DOHH2 (cell line): ENCODE measurements at regions not wholly inside any gene's neighbourhood (a gene's known extent, or its start where the extent isn't known, plus 50 kb on each side); places are given as distances from the start of the nearest gene placed in this dataset.

Experiments used
- CTCF ChIP-seq: fragments of 200-600 bp; sonication (generic); IDR thresholded peaks from one replicate; pipeline ENCODE4 v1.5.1; 2014; ENCODE audit warnings: antibody characterized with exemption, mild to moderate bottlenecking, low read depth, low read length; ENCODE audit not compliant: poor library complexity, severe bottlenecking
- EZH2phosphoT487 ChIP-seq: fragments of 200-600 bp; sonication (generic); IDR thresholded peaks from 2 replicates; pipeline ENCODE4 v1.6.1; 2017; ENCODE audit warnings: borderline replicate concordance, mild to moderate bottlenecking, antibody characterized with exemption, low read length, moderate library complexity, mixed read lengths

DNA sequence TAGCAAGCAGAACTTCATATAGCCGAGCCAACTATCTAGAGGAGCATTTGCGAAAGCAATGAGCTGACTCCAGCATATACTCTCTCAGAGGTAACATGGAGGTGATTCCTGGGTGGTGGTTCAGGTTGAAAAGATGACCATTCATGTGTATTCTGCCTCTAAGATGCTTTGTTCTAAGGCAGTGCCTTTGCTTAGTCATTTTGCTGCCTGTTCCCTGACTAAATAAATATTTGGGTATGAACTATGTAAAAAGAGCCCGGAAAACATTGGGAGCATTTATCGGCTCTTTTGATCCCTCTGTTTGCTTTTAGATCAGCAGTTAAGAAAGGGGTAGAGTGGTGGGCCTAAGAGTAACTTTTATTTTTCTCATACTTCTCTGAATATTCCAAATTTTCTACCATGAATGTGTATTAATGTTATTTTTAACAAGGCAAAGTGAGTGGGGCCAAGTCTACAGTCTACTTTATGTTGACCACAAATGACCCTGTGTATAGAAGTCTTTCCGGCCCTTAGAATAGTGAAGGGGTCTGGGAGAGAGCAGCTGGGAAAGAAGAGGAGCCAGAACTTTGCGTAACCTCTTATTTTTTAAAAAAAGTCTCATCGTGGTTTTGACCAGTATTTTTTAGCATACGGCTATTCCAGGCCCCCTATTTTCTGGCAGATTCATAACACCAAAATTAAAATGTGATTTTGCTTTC is 206.5 kb upstream of the EYA4 start:
- TF ChIP-seq CTCF (no peak), EZH2phosphoT487 (no peak)
